MV-4-11 (cell line): ENCODE measurements at regions not wholly inside any gene's neighbourhood (a gene's known extent, or its start where the extent isn't known, plus 50 kb on each side); places are given as distances from the start of the nearest gene placed in this dataset.

Experiments used
- DNase-seq: peaks from one replicate; lab custom pipeline; 2025; lab: John Stamatoyannopoulos, UW

- DNase-seq: no peak
Measured at GRCh38 chr1:87274851-87275250, 53.8 kb upstream of the LMO4 start.

GRCh38 chr1:87278825-87279535 is 49.7 kb upstream of the LMO4 start:
- DNase-seq: no peak
